ENCODE measurements at regions not wholly inside any gene's neighbourhood (a gene's known extent, or its start where the extent isn't known, plus 50 kb on each side); places are given as distances from the start of the nearest gene placed in this dataset.

DNA sequence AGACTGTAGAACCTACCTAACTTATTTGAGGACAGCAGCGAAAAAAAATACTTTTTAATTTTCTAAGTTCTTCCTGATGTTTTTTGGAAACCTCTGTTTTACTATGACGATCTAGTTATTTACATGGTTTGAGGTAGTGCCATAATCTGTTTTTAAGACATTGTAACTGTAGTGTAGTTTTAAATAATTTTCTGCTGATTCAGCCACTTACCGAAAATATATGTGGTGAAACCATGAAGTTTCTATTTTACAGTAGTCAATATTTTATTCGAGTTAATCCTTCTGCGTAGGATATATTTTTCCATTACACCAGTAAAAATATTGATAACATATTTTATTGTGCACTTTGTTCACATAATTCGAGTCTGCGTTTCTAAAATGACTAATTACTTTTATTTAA lies 121.7 kb upstream of the RRP15 start:
- DNase-seq, result peak; percentile 18

DNA sequence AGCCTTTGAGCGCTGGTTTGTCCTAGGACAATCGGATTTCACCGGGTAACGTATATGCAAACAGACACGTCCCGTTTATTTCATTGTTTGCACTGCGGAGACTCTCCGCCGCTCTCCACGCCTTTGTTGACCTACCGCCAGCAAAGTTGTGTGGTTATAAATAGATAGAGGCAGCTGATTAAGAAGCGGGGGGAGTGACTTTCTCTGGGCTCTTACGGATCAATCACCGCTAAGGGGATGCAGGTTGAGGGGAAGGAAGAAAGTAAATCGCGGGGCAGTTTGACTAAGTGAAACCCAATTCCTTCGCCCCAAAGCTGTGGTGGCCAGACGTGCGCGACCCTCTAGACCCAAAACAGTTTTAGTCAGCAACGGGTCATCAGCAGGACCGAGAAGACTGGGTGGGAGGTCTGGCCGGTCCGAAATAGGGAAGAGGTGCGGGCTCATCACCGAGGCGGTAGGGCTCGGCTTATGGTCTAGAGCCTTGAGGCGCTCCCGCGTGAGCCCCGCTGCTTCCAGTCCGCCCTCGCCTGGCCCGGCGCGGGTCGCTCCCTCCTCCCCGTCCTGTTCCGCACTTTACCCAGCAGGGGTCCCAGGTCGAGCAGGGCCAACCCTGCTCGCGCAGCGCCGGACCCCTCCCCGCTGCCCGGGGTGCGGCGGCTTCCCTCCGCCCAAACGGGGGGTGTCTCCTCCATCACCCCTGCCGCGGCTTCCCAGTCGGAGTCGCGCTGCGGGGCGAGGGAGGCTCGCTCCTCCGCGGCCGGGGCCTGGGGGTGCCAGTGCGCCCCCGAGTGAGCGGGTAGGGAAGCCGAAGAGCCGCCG lies 120.8 kb upstream of the RRP15 start:
- DNase-seq, result peak; percentile 87

DNA sequence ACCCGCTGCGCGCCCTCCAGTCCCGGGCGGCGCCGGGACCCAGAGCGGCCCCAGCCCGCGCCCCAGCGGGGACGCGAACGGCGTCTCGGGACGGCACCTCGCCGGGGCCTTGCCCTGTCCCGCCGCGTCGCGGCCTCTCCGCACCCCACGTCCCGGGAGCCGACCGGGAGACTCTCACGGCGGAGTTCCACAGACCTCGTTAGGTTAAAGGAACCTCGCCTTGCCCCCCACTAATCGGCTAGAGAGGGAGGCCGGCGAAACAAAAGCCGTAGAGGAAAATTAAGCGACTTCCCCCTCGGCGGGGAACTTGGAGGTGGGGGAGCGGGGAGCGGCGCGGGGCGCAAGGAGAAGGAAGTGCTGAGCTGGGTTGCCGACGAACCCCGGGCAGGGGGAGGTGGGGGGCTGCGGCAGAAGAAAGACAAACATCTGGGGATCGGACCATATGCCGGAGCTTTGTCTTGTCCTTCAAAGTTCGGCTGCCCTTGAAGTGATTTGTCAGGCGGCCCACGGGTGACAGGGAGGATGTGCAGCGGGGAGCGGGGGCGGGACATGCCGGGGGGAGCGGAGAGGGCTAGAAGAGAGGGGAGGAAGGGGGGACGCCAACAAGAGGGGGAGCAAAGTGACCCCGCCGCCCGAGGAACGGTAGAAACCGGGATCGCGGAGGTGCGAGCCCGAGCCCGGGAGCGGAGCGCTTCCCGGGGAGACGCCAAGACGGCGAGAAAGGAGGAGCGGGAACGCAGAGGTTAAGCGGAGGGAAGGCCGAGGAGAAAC lies 120.0 kb upstream of the RRP15 start:
- peak; percentile 79 for DNase-seq

DNA sequence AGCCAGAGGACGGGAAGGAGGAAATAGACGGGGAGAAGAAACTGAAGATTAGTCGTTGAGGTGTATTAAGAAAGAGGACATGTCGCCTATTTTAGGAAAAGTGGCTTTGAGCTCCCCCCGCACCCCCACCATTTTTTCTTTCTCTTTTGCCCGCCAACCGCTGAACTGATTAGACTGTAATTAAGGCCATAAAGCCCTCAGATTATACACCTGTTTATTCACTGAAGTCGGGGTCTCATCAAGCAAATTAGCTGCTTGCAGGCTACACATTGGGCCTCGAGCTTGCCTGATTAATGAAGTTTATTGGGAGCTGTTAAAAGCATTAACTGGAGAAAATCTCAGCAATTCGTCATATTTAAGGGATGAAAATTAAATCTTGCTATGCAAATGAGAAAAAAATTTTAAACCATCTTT lies 119.4 kb upstream of the RRP15 start:
- DNase-seq, result peak; percentile 79

- no peak for DNase-seq
These were observed 118.7 kb upstream of the RRP15 start for GRCh38 chr1:218166268-218166945.

GRCh38 chr1:218171302-218171893 lies 113.7 kb upstream of the RRP15 start:
- DNase-seq, result peak; percentile 82

DNA sequence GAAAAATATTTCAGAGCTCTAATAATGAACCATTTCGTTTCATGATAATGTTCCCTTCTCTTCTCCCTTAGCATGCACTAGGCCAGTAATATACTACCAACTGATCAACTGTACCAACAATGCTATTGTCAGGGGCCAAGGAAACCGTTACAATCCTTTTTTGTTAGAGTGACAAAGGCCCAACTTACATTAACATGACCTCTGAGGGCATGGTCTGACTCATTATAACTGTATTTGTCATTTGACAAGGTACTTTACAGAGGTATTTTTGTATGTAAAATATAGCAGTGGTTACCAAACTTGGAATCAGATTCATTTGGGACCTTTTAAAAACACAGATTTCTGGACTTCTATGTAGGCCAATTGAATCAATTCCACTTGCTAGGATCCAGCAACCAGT lies 102.6 kb upstream of the RRP15 start:
- no peak for DNase-seq

DNA sequence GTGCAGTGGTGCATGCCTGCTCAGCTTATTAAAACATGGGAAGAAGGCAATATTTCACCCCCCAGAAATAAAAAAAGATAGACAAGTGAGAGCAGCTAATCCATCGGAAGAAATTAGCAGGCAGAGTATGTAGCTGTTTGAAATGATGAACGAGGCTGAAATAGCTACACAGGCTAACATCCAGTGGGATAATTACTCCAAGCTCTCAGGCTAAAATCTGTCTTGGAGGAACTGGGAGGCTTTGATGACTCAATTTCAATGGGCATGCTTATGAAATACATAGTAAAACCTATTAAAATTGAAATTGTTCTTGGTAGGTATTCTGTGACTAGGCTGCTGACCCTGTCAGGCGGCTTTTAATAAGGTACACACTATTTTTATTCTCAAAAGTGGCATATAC lies 84.1 kb upstream of the RRP15 start:
- peak; percentile 9 for DNase-seq

DNA sequence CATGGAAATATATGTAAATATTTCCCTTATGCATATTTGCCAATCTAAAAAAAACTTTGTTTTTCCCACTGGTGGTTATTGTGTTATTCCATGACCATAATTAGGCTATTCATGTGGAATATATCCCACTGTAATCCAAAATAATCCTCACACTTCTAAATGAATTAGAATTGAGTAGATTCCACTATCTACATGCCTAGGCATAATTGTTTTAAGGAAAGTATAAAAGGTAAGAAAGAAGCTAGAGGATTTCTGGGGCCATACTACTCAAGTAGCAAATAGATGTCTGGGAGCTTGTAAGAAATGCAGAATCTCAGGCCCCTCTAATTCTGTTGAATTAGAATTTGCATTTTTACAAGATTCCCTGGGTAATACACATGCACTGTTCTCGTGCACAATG lies 83.5 kb upstream of the RRP15 start:
- DNase-seq, result no peak

GRCh38 chr1:218205721-218206120 lies 79.4 kb upstream of the RRP15 start:
- DNase-seq, result no peak

DNA sequence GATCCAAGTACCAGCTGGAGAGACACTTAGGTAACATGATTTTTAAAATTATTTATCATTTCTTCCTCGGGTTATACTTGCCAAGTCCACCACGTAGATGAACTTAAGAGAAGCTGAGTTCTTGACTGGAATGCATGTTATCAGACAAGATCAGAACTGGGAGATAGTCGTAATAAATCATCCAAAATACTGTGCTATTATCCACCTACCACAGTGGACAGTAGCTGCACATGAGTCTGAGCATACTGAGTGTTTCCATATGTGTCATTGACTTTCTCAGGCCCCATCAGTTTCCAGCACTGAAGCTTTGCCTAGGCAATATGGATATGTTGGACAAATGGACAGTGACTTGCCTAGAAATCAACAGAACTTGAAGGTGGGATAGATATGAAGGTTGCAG lies 77.9 kb upstream of the RRP15 start:
- no peak for DNase-seq

GRCh38 chr1:218209351-218209861 lies 75.7 kb upstream of the RRP15 start:
- DNase-seq, result peak; percentile 2

GRCh38 chr1:218211241-218211640 lies 73.9 kb upstream of the RRP15 start:
- DNase-seq, result no peak

DNA sequence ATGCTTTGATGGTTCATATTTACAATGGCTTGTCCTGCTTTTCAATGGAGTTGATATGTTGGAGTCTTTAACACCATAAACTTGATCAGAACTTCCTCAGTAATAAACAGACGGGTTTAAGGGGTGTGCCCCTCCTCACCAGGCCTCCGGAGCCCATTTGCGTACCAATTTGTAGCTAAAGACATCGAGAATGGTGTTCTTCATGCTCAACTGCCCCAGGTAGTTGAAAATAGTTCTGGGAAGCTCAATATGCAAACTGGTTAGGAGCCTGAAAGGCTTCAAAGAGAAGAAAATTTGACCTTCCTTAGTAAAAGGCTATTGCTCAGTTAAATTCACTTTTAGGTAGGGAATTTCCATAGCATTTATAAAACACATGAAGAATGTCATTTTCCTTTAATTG lies 68.1 kb upstream of the RRP15 start:
- DNase-seq, result no peak

GRCh38 chr1:218219460-218219859 lies 65.6 kb upstream of the RRP15 start:
- peak; percentile 4 for DNase-seq

DNA sequence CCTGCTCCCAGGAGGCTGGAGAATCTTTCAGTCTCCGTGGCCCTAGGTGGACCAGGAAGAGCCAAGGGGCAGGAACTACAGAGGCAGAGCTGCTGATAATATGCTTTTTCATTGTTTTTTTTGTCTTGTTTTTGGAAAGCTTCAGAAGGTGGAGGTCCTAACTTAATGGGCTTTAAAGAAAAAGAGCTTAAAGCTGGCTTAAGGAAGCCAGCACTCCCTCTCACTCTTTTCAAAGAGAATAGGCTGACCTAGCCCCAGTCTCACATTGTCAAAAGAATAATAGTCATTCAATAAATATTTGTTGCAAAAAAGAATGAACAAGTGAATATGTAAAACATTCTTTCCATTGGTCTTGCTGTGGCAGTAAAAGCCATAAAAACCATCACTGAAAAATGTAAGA lies 61.0 kb upstream of the RRP15 start:
- DNase-seq, result no peak

DNA sequence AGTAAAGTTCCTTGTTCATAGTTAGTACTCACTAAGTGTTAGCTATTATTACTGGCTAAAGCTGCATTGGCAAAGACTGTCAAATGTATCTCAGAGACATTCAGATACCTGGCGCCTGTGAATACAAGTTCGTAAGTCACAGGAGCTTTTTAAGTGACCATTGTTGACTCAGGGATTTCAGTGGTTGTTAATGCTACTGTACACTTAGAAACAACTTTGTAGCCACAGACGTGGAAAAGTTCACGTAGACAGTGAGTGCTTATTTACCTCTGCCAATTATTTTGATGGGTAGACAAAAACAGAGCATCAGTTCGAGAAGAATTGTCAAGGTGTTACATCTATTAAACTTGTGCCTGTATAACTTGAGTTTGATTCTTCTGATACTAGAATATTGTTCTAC lies 59.1 kb upstream of the RRP15 start:
- no peak for DNase-seq

Data from eye (tissue), 1 donor.